ENCODE measurements at regions not wholly inside any gene's neighbourhood (a gene's known extent, or its start where the extent isn't known, plus 50 kb on each side); places are given as distances from the start of the nearest gene placed in this dataset.
"Not testable (repeated sequence)": the region's sequence is repeated elsewhere in the genome, so short reads cannot be mapped to it uniquely, and the experiment has no call there.

DNA sequence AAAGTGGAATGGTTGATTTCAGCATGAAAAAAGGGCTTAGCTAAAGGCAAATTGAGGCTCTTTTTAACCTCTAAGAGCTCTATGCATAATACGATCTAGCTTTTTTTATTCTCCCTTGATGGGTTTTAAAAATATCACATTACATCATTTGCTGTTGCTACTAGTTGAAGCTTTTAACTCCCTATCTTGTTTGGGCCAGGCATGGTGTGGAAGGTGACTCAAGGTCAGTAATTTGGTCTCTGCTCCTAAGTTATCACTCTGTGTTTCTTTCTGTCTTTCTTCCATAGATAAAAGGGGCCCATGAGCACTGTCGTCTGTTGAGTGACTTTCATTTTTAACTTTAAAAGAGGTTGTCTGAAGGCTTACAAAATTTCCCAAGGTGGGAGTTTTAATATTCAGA is 58.1 kb upstream of the GOT2 start:
- H3K36me3 Mint-ChIP-seq (ENCODE audit: low read depth): no peaks in the 10 kb centered on the region
- no peak for DNase-seq
- peaks cover 4% of the 10 kb centered on the region for H3K27me3 Mint-ChIP-seq
- no peaks in the 10 kb centered on the region for H3K4me1 Mint-ChIP-seq
- H3K9me3 Mint-ChIP-seq: no peaks in the 10 kb centered on the region
- intact Hi-C loops (cut with micrococcal nuclease): no loop called here
- H3K4me3 Mint-ChIP-seq: no peak overlapping the region
- H3K27ac Mint-ChIP-seq: no peak overlapping the region

DNA sequence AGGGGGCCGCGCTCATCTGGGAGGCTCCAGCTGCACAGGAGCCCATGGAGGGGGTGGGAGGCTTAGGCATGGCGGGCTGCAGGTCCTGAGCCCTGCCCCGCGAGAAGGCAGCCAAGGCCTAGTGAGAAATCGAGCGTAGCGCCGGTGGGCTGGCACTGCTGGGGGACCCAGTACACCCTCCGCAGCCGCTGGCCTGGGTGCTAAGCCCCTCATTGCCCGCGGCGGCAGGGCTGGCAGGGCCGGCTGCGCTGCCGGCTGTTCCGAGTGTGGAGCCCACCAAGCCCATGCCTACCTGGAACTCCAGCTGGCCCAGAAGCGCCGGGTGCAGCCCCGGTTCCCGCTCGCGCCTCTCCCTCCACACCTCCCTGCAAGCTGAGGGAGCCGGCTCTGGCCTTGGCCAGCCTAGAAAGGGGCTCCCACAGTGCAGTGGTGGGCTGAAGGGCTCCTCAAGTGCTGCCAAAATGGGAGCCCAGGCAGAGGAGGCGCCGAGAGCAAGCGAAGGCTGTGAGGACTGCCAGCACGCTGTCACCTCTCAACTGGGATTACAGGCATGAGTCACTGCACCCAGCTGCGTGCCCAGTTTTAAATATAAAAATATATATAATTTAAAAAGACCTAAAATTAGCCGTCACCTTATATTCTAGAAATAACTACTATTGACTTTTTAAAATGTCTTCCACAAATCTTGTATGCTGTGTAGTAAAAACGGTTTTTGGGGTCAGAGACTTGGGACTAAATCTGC is 56.9 kb upstream of the GOT2 start:
- H3K9me3 Mint-ChIP-seq; intact Hi-C loops (cut with micrococcal nuclease); H3K36me3 Mint-ChIP-seq (ENCODE audit: low read depth); DNase-seq; H3K27me3 Mint-ChIP-seq; H3K27ac Mint-ChIP-seq; H3K4me3 Mint-ChIP-seq; H3K4me1 Mint-ChIP-seq: not testable (repeated sequence)

DNA sequence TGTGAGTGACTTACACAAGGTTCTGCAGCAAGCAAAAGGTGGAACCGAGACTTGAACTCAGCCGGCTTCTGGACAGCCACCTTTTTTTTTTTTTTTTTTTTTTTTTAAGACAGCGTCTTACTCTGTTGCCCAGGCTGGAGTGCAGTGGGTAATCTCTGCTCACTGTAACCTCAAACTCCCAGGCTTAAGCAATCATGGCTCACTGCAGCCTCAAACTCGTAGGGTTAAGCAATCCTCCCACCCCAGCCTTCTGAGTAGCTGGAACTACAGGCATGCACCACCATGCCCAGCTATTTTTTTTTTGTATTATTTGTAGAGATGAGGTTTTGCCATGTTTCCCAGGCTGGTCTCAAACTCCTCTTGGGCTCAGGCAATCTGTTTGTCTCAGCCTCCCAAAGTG is 55.2 kb upstream of the GOT2 start:
- no peak for DNase-seq
- intact Hi-C loops (cut with micrococcal nuclease): no loop called here
- Mint-ChIP-seq H3K27me3 (peaks cover 7% of the 10 kb centered on the region), H3K27ac (no peak overlapping the region), H3K36me3 (ENCODE audit: low read depth) (no peaks in the 10 kb centered on the region), H3K4me1 (no peaks in the 10 kb centered on the region), H3K4me3 (no peak overlapping the region), H3K9me3 (no peaks in the 10 kb centered on the region)
